ENCODE measurements at regions not wholly inside any gene's neighbourhood (a gene's known extent, or its start where the extent isn't known, plus 50 kb on each side); places are given as distances from the start of the nearest gene placed in this dataset.

- no peaks in the 10 kb centered on the region for H4K20me1 ChIP-seq (ENCODE audit: insufficient read depth)
- no peaks in the 10 kb centered on the region for H3K27me3 ChIP-seq (ENCODE audit: insufficient read depth, low read length)
- no peak overlapping the region for H3K4me3 ChIP-seq (replicated peaks in 1 of 2; ENCODE audit: low read depth in 1 of 2, low read length in 2 of 2)
- ChIA-PET CTCF (no interaction called here), RAD21 (ENCODE audit: low non-redundant PET in 1 of 2, low total read pairs in 2 of 2, uncharacterized antibody in 2 of 2, unreplicated experiment in 2 of 2) (no interaction called here), POLR2A (no interaction called here)
- intact Hi-C loops (cut with micrococcal nuclease), result loop anchor here (10.0 kb wide), 1 partner anchor 61 kb away; no protein-coding TSS in a partner anchor
- ATAC-seq (no peak), DNase-seq (ENCODE audit: low read depth, low spot score) (no peak)
- H3K4me2 ChIP-seq (ENCODE audit: low read length), result no peak overlapping the region
- no peaks in the 10 kb centered on the region for H3K9me2 ChIP-seq (ENCODE audit: insufficient read depth)
- no peaks in the 10 kb centered on the region for H3K4me1 ChIP-seq (ENCODE audit: control insufficient read depth in 1 of 2, insufficient read depth in 2 of 2, low read length in 2 of 2)
- H3K36me3 ChIP-seq (ENCODE audit: control insufficient read depth in 1 of 2, insufficient read depth in 2 of 2, low read length in 2 of 2), result no peaks in the 10 kb centered on the region
- no TSS peak for BruUV-seq (replicated peaks)
- no peaks in the 10 kb centered on the region for H3K79me2 ChIP-seq (ENCODE audit: insufficient read depth, low read length)
- no peak overlapping the region for H3K27ac ChIP-seq (ENCODE audit: low read depth, low read length)
- TF ChIP-seq TCF7L2 (IDR thresholded peaks at IDR 0.05; ENCODE audit: borderline replicate concordance, extremely low read depth, insufficient read depth, insufficient read length) (no peak), EZH2phosphoT487 (IDR thresholded peaks at IDR 0.05; ENCODE audit: borderline replicate concordance) (no peak), ZNF274 (IDR thresholded peaks at IDR 0.05; ENCODE audit: low read depth, low read length) (no peak), SP1 (IDR thresholded peaks at IDR 0.05; ENCODE audit: low read depth) (no peak), EGR1 (IDR thresholded peaks at IDR 0.05; ENCODE audit: low read depth) (no peak), POLR2A (IDR thresholded peaks at IDR 0.05; ENCODE audit: borderline replicate concordance, extremely low read depth, insufficient read depth, insufficient read length) (no peak), FOSL1 (IDR thresholded peaks at IDR 0.05; ENCODE audit: low read depth) (no peak), EZH2 (IDR thresholded peaks at IDR 0.05) (no peak), CEBPB (IDR thresholded peaks at IDR 0.05; ENCODE audit: low read depth) (no peak), JUND (IDR thresholded peaks at IDR 0.05) (no peak), YY1 (IDR thresholded peaks at IDR 0.05; ENCODE audit: extremely low read depth, insufficient replicate concordance, low read depth, low read length) (no peak), SIN3A (IDR thresholded peaks at IDR 0.05; ENCODE audit: low read depth) (no peak)
- TF ChIP-seq, protein P1, sequence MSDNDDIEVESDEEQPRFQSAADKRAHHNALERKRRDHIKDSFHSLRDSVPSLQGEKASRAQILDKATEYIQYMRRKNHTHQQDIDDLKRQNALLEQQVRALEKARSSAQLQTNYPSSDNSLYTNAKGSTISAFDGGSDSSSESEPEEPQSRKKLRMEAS (IDR thresholded peaks at IDR 0.05), result no peak
- TF ChIP-seq, protein P2, sequence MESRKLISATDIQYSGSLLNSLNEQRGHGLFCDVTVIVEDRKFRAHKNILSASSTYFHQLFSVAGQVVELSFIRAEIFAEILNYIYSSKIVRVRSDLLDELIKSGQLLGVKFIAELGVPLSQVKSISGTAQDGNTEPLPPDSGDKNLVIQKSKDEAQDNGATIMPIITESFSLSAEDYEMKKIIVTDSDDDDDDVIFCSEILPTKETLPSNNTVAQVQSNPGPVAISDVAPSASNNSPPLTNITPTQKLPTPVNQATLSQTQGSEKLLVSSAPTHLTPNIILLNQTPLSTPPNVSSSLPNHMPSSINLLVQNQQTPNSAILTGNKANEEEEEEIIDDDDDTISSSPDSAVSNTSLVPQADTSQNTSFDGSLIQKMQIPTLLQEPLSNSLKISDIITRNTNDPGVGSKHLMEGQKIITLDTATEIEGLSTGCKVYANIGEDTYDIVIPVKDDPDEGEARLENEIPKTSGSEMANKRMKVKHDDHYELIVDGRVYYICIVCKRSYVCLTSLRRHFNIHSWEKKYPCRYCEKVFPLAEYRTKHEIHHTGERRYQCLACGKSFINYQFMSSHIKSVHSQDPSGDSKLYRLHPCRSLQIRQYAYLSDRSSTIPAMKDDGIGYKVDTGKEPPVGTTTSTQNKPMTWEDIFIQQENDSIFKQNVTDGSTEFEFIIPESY (IDR thresholded peaks at IDR 0.05; ENCODE audit: extremely low read depth, insufficient replicate concordance, low read length), result no peak
- TF ChIP-seq, protein P3, sequence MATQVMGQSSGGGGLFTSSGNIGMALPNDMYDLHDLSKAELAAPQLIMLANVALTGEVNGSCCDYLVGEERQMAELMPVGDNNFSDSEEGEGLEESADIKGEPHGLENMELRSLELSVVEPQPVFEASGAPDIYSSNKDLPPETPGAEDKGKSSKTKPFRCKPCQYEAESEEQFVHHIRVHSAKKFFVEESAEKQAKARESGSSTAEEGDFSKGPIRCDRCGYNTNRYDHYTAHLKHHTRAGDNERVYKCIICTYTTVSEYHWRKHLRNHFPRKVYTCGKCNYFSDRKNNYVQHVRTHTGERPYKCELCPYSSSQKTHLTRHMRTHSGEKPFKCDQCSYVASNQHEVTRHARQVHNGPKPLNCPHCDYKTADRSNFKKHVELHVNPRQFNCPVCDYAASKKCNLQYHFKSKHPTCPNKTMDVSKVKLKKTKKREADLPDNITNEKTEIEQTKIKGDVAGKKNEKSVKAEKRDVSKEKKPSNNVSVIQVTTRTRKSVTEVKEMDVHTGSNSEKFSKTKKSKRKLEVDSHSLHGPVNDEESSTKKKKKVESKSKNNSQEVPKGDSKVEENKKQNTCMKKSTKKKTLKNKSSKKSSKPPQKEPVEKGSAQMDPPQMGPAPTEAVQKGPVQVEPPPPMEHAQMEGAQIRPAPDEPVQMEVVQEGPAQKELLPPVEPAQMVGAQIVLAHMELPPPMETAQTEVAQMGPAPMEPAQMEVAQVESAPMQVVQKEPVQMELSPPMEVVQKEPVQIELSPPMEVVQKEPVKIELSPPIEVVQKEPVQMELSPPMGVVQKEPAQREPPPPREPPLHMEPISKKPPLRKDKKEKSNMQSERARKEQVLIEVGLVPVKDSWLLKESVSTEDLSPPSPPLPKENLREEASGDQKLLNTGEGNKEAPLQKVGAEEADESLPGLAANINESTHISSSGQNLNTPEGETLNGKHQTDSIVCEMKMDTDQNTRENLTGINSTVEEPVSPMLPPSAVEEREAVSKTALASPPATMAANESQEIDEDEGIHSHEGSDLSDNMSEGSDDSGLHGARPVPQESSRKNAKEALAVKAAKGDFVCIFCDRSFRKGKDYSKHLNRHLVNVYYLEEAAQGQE (IDR thresholded peaks at IDR 0.05; ENCODE audit: low read depth), result no peak
- TF ChIP-seq, protein P4, sequence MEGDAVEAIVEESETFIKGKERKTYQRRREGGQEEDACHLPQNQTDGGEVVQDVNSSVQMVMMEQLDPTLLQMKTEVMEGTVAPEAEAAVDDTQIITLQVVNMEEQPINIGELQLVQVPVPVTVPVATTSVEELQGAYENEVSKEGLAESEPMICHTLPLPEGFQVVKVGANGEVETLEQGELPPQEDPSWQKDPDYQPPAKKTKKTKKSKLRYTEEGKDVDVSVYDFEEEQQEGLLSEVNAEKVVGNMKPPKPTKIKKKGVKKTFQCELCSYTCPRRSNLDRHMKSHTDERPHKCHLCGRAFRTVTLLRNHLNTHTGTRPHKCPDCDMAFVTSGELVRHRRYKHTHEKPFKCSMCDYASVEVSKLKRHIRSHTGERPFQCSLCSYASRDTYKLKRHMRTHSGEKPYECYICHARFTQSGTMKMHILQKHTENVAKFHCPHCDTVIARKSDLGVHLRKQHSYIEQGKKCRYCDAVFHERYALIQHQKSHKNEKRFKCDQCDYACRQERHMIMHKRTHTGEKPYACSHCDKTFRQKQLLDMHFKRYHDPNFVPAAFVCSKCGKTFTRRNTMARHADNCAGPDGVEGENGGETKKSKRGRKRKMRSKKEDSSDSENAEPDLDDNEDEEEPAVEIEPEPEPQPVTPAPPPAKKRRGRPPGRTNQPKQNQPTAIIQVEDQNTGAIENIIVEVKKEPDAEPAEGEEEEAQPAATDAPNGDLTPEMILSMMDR (IDR thresholded peaks at IDR 0.05 in 2 of 3, conservative IDR thresholded peaks at IDR 0.05 in 1 of 3; ENCODE audit: borderline replicate concordance in 1 of 3, insufficient read depth in 1 of 3, low read depth in 2 of 3, low read length in 2 of 3), result no peak
- TF ChIP-seq, protein P5, sequence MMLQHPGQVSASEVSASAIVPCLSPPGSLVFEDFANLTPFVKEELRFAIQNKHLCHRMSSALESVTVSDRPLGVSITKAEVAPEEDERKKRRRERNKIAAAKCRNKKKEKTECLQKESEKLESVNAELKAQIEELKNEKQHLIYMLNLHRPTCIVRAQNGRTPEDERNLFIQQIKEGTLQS (IDR thresholded peaks at IDR 0.05), result no peak
- H2AFZ ChIP-seq (ENCODE audit: low read depth, low read length, poor library complexity, severe bottlenecking), result no peak overlapping the region
- peaks cover 9 to 27% of the 10 kb centered on the region in 2 experiments; a peak in 3 of 4 replicates for H3K9me3 ChIP-seq (ENCODE audit: control insufficient read depth in 1 of 2, insufficient read depth in 1 of 2, low read depth in 1 of 2, low read length in 2 of 2)
- H3K9ac ChIP-seq (ENCODE audit: low read length), result no peak overlapping the region
Measured at GRCh38 chr7:53965716-53966115, 576.5 kb upstream of the VSTM2A start.

Measured in HCT116 (cell line).